ENCODE measurements at regions not wholly inside any gene's neighbourhood (a gene's known extent, or its start where the extent isn't known, plus 50 kb on each side); places are given as distances from the start of the nearest gene placed in this dataset.

DNA sequence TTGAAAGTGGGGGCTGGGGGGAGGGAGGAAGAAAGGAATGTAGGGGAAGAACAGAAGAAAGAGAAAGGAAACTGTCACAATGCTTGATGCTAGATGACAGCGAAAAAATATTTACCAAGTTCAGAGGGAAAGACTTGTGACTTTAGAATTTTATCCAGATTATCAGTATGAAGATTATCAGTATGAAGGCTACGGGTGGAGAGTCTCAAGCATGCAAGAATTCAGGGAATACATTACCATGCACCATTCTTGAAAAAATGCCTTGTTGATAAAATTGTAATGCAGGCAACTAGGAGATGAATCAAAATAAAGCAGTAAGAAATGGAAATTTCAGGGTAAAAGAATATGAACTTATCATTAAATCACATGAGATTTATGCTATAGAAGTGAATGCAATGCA is 376.8 kb downstream of the PCNX1 start:
- no CpG with 5 or more reads among the region's 2 CpGs for WGBS (ENCODE audit: insufficient coverage, insufficient read length)
- no peak for DNase-seq (ENCODE audit: low read depth, low spot score)

DNA sequence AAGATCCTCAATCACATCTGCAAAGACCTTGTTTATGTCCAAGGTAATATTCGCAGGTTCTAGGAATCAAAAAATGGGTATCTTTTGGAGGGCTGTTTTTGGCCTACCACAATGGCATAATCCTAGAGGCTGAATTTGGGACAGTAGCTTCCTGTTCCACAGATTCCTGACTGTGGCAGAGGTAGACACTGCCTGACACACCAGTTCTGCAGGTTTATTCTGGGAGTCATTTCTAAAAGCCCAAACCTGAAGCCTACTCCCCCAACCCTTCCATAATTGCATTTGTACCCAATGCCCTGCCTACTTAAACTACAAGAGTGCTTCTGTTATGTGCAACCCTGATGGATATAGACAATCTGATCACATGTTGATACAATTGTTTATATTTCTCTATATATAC is 378.9 kb downstream of the PCNX1 start:
- no peak for DNase-seq (ENCODE audit: low read depth, low spot score)
- Histone ChIP-seq H3K27me3 (ENCODE audit: control insufficient read depth, insufficient read depth, low read length) (no peaks in the 10 kb centered on the region), H3K27ac (ENCODE audit: low read length) (no peak overlapping the region), H3K4me3 (ENCODE audit: low read length) (no peak overlapping the region), H3K9me3 (ENCODE audit: control insufficient read depth, insufficient read depth, low read length) (no peaks in the 10 kb centered on the region), H3K36me3 (ENCODE audit: control insufficient read depth, insufficient read depth, low read length) (no peaks in the 10 kb centered on the region), H3K4me1 (ENCODE audit: control insufficient read depth, insufficient read depth, low read length) (no peaks in the 10 kb centered on the region)
- no CpG with 5 or more reads among the region's 1 CpG for WGBS (ENCODE audit: insufficient coverage, insufficient read length)

More for the DNA sequence above, 376.8 kb downstream of the PCNX1 start:
- Histone ChIP-seq H3K4me3 (ENCODE audit: low read length) (no peak overlapping the region), H3K36me3 (ENCODE audit: control insufficient read depth, insufficient read depth, low read length) (no peaks in the 10 kb centered on the region), H3K27ac (ENCODE audit: low read length) (no peak overlapping the region), H3K9me3 (ENCODE audit: control insufficient read depth, insufficient read depth, low read length) (no peaks in the 10 kb centered on the region), H3K4me1 (ENCODE audit: control insufficient read depth, insufficient read depth, low read length) (no peaks in the 10 kb centered on the region), H3K27me3 (ENCODE audit: control insufficient read depth, insufficient read depth, low read length) (no peaks in the 10 kb centered on the region)

DNA sequence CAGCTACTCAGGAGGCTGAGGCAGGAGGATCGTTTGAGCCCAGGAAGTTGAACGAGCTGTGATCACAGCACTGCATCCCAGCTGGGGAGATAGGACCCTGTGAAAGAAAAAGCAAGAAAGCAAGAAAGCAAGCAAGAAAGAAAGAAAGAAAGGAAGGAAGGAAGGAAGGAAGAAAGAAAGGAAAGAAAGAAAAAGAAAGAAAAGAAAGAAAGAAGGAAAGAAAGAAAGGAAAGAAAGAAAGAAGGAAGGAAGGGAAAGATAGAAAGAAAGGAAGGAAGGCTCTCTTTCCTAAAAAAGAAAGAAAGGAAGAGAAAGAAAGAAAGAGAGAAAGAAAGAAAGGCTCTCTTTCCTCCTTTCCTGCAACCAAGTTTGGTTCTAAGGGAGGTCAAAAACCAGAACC is 380.3 kb downstream of the PCNX1 start:
- WGBS (ENCODE audit: insufficient coverage, insufficient read length), result no CpG with 5 or more reads among the region's 2 CpGs
- Histone ChIP-seq H3K4me3 (ENCODE audit: low read length) (no peak overlapping the region), H3K9me3 (ENCODE audit: control insufficient read depth, insufficient read depth, low read length) (no peaks in the 10 kb centered on the region), H3K4me1 (ENCODE audit: control insufficient read depth, insufficient read depth, low read length) (no peaks in the 10 kb centered on the region), H3K27me3 (ENCODE audit: control insufficient read depth, insufficient read depth, low read length) (no peaks in the 10 kb centered on the region), H3K36me3 (ENCODE audit: control insufficient read depth, insufficient read depth, low read length) (no peaks in the 10 kb centered on the region), H3K27ac (ENCODE audit: low read length) (no peak overlapping the region)
- DNase-seq (ENCODE audit: low read depth, low spot score), result no peak

DNA sequence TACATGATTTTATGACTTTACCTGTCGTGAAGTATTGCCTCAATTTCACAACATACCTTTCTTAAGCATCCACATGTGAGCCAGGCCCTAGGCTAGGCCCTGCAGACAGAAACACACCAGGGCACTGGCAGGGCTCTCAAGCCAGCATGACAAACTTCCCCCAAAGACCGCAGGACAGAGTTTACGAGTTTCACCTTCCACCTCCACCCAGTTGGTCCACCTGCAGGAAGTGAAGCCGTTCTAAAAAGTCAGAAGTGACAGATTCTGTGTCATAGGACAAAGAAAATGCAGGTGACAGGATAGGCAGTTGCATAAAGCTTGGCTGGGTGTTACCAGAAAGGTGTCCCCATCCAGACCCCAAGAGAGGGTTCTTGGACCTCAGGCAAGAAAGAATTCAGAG is 382.3 kb downstream of the PCNX1 start:
- WGBS (ENCODE audit: insufficient coverage, insufficient read length), result no CpG with 5 or more reads among the region's 4 CpGs

DNA sequence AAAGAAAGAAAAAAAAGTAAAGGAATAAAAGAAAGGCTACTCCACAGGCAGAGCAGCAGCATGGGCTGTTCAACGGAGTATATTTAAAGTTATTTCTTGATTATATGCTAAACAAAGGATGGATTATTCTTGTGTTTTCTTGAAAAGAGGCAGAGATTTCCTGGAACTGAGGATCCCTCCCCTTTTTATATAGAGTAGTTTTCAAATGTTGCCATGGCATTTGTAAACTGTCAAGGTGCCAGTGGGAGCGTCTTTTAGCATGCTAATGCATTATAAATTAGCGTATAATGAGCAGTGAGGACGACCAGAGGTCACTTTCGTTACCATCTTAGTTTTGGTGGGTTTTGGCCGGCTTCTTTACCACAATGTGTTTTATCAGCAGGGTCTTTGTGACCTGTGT is 383.0 kb downstream of the PCNX1 start:
- H3K4me1 ChIP-seq (ENCODE audit: control insufficient read depth, insufficient read depth, low read length), result no peaks in the 10 kb centered on the region
- no peak for DNase-seq (ENCODE audit: low read depth, low spot score)
- H3K27me3 ChIP-seq (ENCODE audit: control insufficient read depth, insufficient read depth, low read length), result no peaks in the 10 kb centered on the region
- WGBS (ENCODE audit: insufficient coverage, insufficient read length), result no CpG with 5 or more reads among the region's 6 CpGs
- H3K36me3 ChIP-seq (ENCODE audit: control insufficient read depth, insufficient read depth, low read length), result no peaks in the 10 kb centered on the region
- no peak overlapping the region for H3K4me3 ChIP-seq (ENCODE audit: low read length)
- no peak overlapping the region for H3K27ac ChIP-seq (ENCODE audit: low read length)
- no peaks in the 10 kb centered on the region for H3K9me3 ChIP-seq (ENCODE audit: control insufficient read depth, insufficient read depth, low read length)

More for the DNA sequence above, 382.3 kb downstream of the PCNX1 start:
- Histone ChIP-seq H3K9me3 (ENCODE audit: control insufficient read depth, insufficient read depth, low read length) (no peaks in the 10 kb centered on the region), H3K27ac (ENCODE audit: low read length) (no peak overlapping the region), H3K36me3 (ENCODE audit: control insufficient read depth, insufficient read depth, low read length) (no peaks in the 10 kb centered on the region), H3K27me3 (ENCODE audit: control insufficient read depth, insufficient read depth, low read length) (no peaks in the 10 kb centered on the region), H3K4me1 (ENCODE audit: control insufficient read depth, insufficient read depth, low read length) (no peaks in the 10 kb centered on the region), H3K4me3 (ENCODE audit: low read length) (no peak overlapping the region)
- DNase-seq (ENCODE audit: low read depth, low spot score), result no peak

DNA sequence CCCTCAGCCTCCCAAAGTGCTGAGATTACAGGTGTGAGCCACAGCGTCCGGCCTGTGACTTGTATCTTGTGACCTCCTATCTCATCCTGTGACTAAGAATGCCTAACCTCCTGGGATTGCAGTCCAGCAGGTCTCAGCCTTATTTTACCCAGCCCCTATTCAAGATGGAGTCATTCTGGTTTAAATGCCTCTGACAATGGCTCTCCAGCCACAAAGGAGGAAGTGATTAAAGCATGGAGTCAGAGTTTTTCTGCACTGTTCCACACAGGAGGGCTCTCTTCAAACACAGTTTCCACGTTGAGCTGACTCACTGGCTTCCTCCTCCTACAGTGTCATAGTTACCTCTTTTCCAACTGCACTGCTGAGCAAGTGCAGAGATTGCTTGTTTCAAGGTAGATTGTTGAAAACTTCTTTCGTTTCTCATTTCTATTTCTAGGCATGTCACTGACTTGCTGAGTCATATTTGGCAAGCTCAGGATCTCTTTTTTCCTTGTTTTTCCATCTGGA is 383.8 kb downstream of the PCNX1 start:
- Histone ChIP-seq H3K27ac (ENCODE audit: low read length) (no peak overlapping the region), H3K4me3 (ENCODE audit: low read length) (no peak overlapping the region), H3K27me3 (ENCODE audit: control insufficient read depth, insufficient read depth, low read length) (no peaks in the 10 kb centered on the region), H3K9me3 (ENCODE audit: control insufficient read depth, insufficient read depth, low read length) (no peaks in the 10 kb centered on the region), H3K36me3 (ENCODE audit: control insufficient read depth, insufficient read depth, low read length) (no peaks in the 10 kb centered on the region), H3K4me1 (ENCODE audit: control insufficient read depth, insufficient read depth, low read length) (no peaks in the 10 kb centered on the region)
- WGBS (ENCODE audit: insufficient coverage, insufficient read length), result no CpG with 5 or more reads among the region's 4 CpGs
- no peak for DNase-seq (ENCODE audit: low read depth, low spot score)

DNA sequence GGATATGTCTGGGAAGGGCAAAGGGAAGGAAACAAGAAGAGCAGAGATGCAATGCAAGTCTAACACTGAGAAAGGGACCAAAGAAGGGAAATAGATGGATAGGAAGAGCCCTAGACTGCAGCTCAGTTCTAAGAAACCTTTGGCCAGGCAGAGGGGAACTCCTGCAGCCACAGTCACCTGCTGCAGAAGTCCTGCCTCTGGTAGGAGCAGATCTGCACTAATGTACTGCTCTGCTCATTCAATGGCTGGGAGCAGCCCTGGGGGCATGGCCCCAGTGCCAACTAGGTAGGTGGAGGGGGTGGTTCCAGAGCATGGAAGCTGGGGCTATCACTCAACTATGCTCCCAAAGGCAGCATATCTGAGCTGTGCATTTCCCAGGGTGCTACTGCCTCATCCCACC is 388.9 kb downstream of the PCNX1 start:
- H3K27me3 ChIP-seq (ENCODE audit: control insufficient read depth, insufficient read depth, low read length), result no peaks in the 10 kb centered on the region
- no peak overlapping the region for H3K27ac ChIP-seq (ENCODE audit: low read length)
- no peak for DNase-seq (ENCODE audit: low read depth, low spot score)
- no peaks in the 10 kb centered on the region for H3K36me3 ChIP-seq (ENCODE audit: control insufficient read depth, insufficient read depth, low read length)
- no peak overlapping the region for H3K4me3 ChIP-seq (ENCODE audit: low read length)
- no peaks in the 10 kb centered on the region for H3K9me3 ChIP-seq (ENCODE audit: control insufficient read depth, insufficient read depth, low read length)
- no peaks in the 10 kb centered on the region for H3K4me1 ChIP-seq (ENCODE audit: control insufficient read depth, insufficient read depth, low read length)

DNA sequence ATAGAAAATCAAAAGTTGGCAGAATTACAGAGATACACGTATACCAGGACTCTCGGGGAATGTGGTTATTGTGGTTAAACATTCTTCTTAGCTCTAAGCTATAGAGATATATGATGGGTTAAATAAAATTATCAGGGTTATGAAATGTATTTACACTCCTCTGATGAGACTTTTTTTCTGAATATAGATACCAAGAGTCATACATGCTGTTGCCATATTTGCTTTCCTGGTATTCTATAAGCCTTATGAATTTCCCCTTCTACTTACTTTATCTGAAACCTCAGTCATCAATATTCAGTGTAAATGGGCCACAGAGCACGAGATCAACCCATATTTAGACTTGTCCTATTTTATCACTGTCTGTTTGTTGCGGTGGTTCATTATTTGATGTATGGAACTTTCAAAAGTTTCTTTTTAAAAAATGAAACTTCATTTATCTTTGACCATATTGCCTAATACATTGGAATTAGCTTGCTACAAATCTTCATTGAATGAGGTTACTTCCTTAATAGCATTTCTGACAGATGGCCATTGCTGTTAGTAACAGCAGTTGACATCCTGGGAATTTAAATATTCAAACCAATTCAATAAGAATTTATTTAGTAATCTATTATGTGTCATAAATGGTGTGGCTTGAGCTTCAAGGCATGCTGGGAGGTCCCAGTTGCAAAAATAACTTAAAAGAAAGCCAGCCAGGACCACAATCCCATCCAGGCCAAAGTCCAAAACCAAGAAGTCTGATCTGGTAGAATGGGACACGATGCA is 393.5 kb downstream of the PCNX1 start:
- no peaks in the 10 kb centered on the region for H3K27me3 ChIP-seq (ENCODE audit: control insufficient read depth, insufficient read depth, low read length)
- H3K9me3 ChIP-seq (ENCODE audit: control insufficient read depth, insufficient read depth, low read length), result no peaks in the 10 kb centered on the region
- no peak for DNase-seq (ENCODE audit: low read depth, low spot score)
- no peak overlapping the region for H3K4me3 ChIP-seq (ENCODE audit: low read length)
- H3K36me3 ChIP-seq (ENCODE audit: control insufficient read depth, insufficient read depth, low read length), result no peaks in the 10 kb centered on the region
- WGBS (ENCODE audit: insufficient coverage, insufficient read length), result no CpG with 5 or more reads among the region's 5 CpGs
- no peaks in the 10 kb centered on the region for H3K4me1 ChIP-seq (ENCODE audit: control insufficient read depth, insufficient read depth, low read length)
- no peak overlapping the region for H3K27ac ChIP-seq (ENCODE audit: low read length)

DNA sequence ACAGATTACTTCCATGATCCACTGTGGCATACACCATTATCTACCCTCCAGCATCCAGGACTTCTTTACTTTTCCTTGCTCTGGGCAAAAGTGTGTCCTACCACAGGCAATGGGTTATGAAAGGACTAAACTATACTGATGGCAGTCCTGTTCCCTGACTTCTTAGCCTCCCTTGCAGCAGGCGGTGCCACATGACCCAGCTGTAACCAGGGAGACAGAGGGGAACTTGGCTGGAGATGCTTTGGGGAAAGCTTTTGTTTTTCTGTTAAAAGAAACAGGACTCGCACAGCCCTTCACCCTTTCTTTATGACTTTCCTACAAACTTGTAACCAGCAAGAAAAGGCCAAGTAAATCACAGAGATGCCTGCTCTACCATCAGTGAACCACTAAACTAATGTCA is 394.4 kb downstream of the PCNX1 start:
- WGBS (ENCODE audit: insufficient coverage, insufficient read length), result no CpG with 5 or more reads among the region's 2 CpGs
- Histone ChIP-seq H3K9me3 (ENCODE audit: control insufficient read depth, insufficient read depth, low read length) (no peaks in the 10 kb centered on the region), H3K27me3 (ENCODE audit: control insufficient read depth, insufficient read depth, low read length) (no peaks in the 10 kb centered on the region), H3K36me3 (ENCODE audit: control insufficient read depth, insufficient read depth, low read length) (no peaks in the 10 kb centered on the region), H3K27ac (ENCODE audit: low read length) (no peak overlapping the region), H3K4me3 (ENCODE audit: low read length) (no peak overlapping the region), H3K4me1 (ENCODE audit: control insufficient read depth, insufficient read depth, low read length) (no peaks in the 10 kb centered on the region)
- DNase-seq (ENCODE audit: low read depth, low spot score), result no peak

DNA sequence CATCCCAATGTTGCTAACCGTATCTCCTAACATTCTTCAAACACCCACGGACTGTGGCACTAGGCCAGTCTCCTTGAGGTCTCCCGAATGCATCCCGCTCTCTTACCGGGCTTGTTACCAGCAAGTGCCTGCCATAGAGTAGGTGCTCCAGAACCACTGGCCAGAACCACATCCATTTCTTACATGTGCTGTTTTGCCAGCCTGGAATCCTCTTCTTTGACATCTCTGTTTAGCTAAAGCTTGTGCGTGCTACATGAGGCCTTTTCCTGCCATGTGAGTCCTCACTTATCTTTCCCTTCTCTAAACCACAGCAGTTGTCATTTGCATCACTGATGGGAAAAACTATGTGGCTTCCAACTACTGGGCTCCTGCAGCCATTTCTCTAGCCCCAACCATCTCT is 397.4 kb downstream of the PCNX1 start:
- Histone ChIP-seq H3K9me3 (ENCODE audit: control insufficient read depth, insufficient read depth, low read length) (no peaks in the 10 kb centered on the region), H3K4me3 (ENCODE audit: low read length) (no peak overlapping the region), H3K27ac (ENCODE audit: low read length) (no peak overlapping the region), H3K4me1 (ENCODE audit: control insufficient read depth, insufficient read depth, low read length) (no peaks in the 10 kb centered on the region), H3K27me3 (ENCODE audit: control insufficient read depth, insufficient read depth, low read length) (no peaks in the 10 kb centered on the region), H3K36me3 (ENCODE audit: control insufficient read depth, insufficient read depth, low read length) (no peaks in the 10 kb centered on the region)
- DNase-seq (ENCODE audit: low read depth, low spot score), result no peak
- WGBS (ENCODE audit: insufficient coverage, insufficient read length), result no CpG with 5 or more reads among the region's 6 CpGs

DNA sequence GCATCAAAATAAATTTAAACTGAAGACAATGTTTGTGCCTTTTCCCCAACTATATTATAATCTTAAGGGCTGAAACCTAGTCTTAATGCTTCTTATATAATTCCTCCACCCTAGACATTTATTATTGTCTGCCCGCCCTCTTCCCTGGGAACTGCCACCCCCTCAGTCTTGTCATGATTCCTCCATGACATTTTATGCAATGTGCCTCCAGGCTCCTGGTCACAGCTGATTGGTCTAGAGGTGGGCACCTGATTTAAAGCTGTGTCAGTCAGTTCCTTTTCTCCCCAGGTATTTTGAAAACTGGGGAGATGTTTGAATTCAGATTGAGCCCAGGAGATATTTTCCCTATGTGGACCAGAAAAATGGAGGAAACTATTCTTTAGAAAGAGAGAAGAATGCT is 401.4 kb downstream of the PCNX1 start:
- no peaks in the 10 kb centered on the region for H3K9me3 ChIP-seq (ENCODE audit: control insufficient read depth, insufficient read depth, low read length)
- H3K4me3 ChIP-seq (ENCODE audit: low read length), result no peak overlapping the region
- WGBS (ENCODE audit: insufficient coverage, insufficient read length), result no CpG with 5 or more reads among the region's 1 CpG
- no peaks in the 10 kb centered on the region for H3K36me3 ChIP-seq (ENCODE audit: control insufficient read depth, insufficient read depth, low read length)
- no peak for DNase-seq (ENCODE audit: low read depth, low spot score)
- H3K4me1 ChIP-seq (ENCODE audit: control insufficient read depth, insufficient read depth, low read length), result no peaks in the 10 kb centered on the region
- no peak overlapping the region for H3K27ac ChIP-seq (ENCODE audit: low read length)
- H3K27me3 ChIP-seq (ENCODE audit: control insufficient read depth, insufficient read depth, low read length), result no peaks in the 10 kb centered on the region
